ENCODE measurements at regions not wholly inside any gene's neighbourhood (a gene's known extent, or its start where the extent isn't known, plus 50 kb on each side); places are given as distances from the start of the nearest gene placed in this dataset.

DNA sequence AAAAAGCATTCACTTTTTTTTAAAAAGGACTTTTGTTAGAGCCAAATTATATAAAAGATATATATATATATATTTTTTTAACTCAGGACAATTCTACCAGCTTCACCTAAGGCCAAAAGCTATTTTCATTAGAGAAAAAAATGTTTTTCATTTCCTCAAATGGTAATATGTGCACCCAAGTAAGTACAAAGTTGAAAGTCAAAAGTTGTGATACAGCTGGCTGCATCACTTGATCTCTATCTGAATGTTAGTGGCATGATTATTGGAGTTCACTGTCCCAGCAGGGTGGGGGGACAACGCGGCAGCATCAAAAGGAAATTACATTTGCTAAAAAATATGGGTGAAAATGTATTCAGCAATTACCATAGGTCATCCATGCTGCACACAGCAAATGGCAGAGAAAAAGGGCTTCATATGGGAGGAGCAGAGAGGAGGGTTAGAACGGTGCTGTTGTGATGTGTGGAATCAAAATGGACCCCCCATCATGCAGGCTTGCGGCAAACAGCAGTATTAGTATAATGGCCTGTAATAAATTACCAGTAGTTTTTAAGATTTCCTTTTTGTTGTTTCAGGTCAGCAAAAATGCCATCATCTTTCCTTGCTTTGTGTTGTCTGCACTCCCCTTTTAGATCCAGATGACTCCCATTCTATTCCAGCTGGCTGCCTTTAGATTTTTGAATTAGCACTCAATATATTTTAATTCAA, 253.7 kb downstream of the MAT2B start:
- Histone ChIP-seq H3K9me3 (ENCODE audit: control extremely low read depth in 1 of 3, control insufficient read depth in 2 of 3, insufficient read depth in 1 of 3, low read length in 2 of 3) (no peaks in the 10 kb centered on the region), H3K4me3 (ENCODE audit: control extremely low read depth in 1 of 5, extremely low read depth in 1 of 5, insufficient read depth in 1 of 5, low read depth in 2 of 5, low read length in 4 of 5) (no peak overlapping the region), H3K9ac (ENCODE audit: low read length) (no peak overlapping the region), H3K36me3 (replicated peaks in 1 of 2; ENCODE audit: control extremely low read depth in 1 of 2, control insufficient read depth in 1 of 2, extremely low read depth in 1 of 2, insufficient read depth in 2 of 2, low read length in 1 of 2) (no peaks in the 10 kb centered on the region), H3K27ac (ENCODE audit: low read length in 2 of 2) (no peak overlapping the region), H4K20me1 (ENCODE audit: control insufficient read depth, insufficient read depth, low read length, poor library complexity, severe bottlenecking) (no peaks in the 10 kb centered on the region), H3K4me1 (ENCODE audit: control insufficient read depth in 2 of 2, insufficient read depth in 2 of 2, low read length in 2 of 2) (peaks cover 21 to 23% of the 10 kb centered on the region in 2 donors), H3K27me3 (replicated peaks in 1 of 4; ENCODE audit: control extremely low read depth in 1 of 4, control insufficient read depth in 3 of 4, insufficient read depth in 4 of 4, low read length in 3 of 4) (no peaks in the 10 kb centered on the region), H3K79me2 (ENCODE audit: control insufficient read depth, insufficient read depth, low read length) (no peaks in the 10 kb centered on the region), H3K4me2 (replicated peaks; ENCODE audit: low read depth, low read length, poor library complexity, severe bottlenecking) (peak overlapping the region; percentile 52), H2AFZ (ENCODE audit: insufficient read depth, low read depth, low read length, poor library complexity, severe bottlenecking) (no peak overlapping the region)
- peaks cover 4% of the 10 kb centered on the region for H3K9me3 Mint-ChIP-seq (ENCODE audit: insufficient read depth)
- peaks cover 14% of the 10 kb centered on the region for H3K27me3 Mint-ChIP-seq
- CTCF ChIA-PET, result interaction anchor here (0.7 to 2.0 kb wide), 2 partner anchors 22 to 63 kb away, joined by 3 to 4 read pairs; no protein-coding TSS in a partner anchor
- DNase-seq, result peak; percentile 5
- H3K27ac Mint-ChIP-seq, result peak overlapping the region; percentile 42
- POLR2A ChIA-PET, result no interaction called here
- TF ChIP-seq EZH2 (IDR thresholded peaks at IDR 0.05; ENCODE audit: borderline replicate concordance, insufficient read depth, low read depth, low read length, poor library complexity, severe bottlenecking), result no peak
- TF ChIP-seq, protein P1, sequence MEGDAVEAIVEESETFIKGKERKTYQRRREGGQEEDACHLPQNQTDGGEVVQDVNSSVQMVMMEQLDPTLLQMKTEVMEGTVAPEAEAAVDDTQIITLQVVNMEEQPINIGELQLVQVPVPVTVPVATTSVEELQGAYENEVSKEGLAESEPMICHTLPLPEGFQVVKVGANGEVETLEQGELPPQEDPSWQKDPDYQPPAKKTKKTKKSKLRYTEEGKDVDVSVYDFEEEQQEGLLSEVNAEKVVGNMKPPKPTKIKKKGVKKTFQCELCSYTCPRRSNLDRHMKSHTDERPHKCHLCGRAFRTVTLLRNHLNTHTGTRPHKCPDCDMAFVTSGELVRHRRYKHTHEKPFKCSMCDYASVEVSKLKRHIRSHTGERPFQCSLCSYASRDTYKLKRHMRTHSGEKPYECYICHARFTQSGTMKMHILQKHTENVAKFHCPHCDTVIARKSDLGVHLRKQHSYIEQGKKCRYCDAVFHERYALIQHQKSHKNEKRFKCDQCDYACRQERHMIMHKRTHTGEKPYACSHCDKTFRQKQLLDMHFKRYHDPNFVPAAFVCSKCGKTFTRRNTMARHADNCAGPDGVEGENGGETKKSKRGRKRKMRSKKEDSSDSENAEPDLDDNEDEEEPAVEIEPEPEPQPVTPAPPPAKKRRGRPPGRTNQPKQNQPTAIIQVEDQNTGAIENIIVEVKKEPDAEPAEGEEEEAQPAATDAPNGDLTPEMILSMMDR (IDR thresholded peaks at IDR 0.05), result no peak
- peak overlapping the region; percentile 74 for H3K4me3 Mint-ChIP-seq
- ATAC-seq (ENCODE audit: low read depth), result peak; percentile 28
- intact Hi-C loops (cut with micrococcal nuclease), result no loop called here
- no CpG with 5 or more reads among the region's 4 CpGs for WGBS (ENCODE audit: insufficient coverage)
- H3K4me1 Mint-ChIP-seq, result peaks cover 30% of the 10 kb centered on the region

DNA sequence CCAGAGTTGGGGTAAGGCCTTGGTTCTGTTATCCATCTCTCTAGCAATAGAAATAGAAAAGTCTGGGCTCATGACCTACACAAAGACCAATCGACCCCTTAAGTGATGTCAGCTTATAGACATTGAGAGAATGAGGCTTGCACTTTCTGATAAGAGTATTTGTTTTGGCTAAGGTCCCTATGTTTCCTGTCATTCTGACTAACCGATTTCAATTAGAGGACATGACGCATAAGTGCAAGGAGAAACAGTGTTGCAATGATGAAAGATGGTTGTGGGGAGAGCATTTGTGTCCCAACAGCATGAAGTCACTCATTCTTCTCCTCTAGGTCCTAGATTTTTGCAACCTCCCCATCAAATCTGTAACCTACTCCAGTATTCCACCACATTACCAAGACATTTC, 255.1 kb downstream of the MAT2B start:
- H3K27me3 Mint-ChIP-seq, result peaks cover 13% of the 10 kb centered on the region
- H3K4me3 Mint-ChIP-seq, result no peak overlapping the region
- no peak for TF ChIP-seq EZH2 (IDR thresholded peaks at IDR 0.05; ENCODE audit: borderline replicate concordance, insufficient read depth, low read depth, low read length, poor library complexity, severe bottlenecking)
- TF ChIP-seq, protein P1 (IDR thresholded peaks at IDR 0.05), result no peak
- Histone ChIP-seq H3K4me1 (ENCODE audit: control insufficient read depth in 2 of 2, insufficient read depth in 2 of 2, low read length in 2 of 2) (peaks cover 21 to 23% of the 10 kb centered on the region in 2 donors), H3K27ac (ENCODE audit: low read length in 2 of 2) (no peak overlapping the region), H3K9ac (ENCODE audit: low read length) (no peak overlapping the region), H3K4me2 (replicated peaks; ENCODE audit: low read depth, low read length, poor library complexity, severe bottlenecking) (no peak overlapping the region), H4K20me1 (ENCODE audit: control insufficient read depth, insufficient read depth, low read length, poor library complexity, severe bottlenecking) (no peaks in the 10 kb centered on the region), H2AFZ (ENCODE audit: insufficient read depth, low read depth, low read length, poor library complexity, severe bottlenecking) (no peak overlapping the region), H3K9me3 (ENCODE audit: control extremely low read depth in 1 of 3, control insufficient read depth in 2 of 3, insufficient read depth in 1 of 3, low read length in 2 of 3) (no peaks in the 10 kb centered on the region), H3K4me3 (ENCODE audit: control extremely low read depth in 1 of 5, extremely low read depth in 1 of 5, insufficient read depth in 1 of 5, low read depth in 2 of 5, low read length in 4 of 5) (no peak overlapping the region), H3K27me3 (replicated peaks in 1 of 4; ENCODE audit: control extremely low read depth in 1 of 4, control insufficient read depth in 3 of 4, insufficient read depth in 4 of 4, low read length in 3 of 4) (no peaks in the 10 kb centered on the region), H3K36me3 (replicated peaks in 1 of 2; ENCODE audit: control extremely low read depth in 1 of 2, control insufficient read depth in 1 of 2, extremely low read depth in 1 of 2, insufficient read depth in 2 of 2, low read length in 1 of 2) (no peaks in the 10 kb centered on the region), H3K79me2 (ENCODE audit: control insufficient read depth, insufficient read depth, low read length) (no peaks in the 10 kb centered on the region)
- no peak for ATAC-seq (ENCODE audit: low read depth)
- no peak overlapping the region for H3K27ac Mint-ChIP-seq
- peaks cover 30% of the 10 kb centered on the region for H3K4me1 Mint-ChIP-seq
- no peak for DNase-seq
- intact Hi-C loops (cut with micrococcal nuclease), result no loop called here
- CTCF ChIA-PET, result no interaction called here
- POLR2A ChIA-PET, result no interaction called here
- peaks cover 4% of the 10 kb centered on the region for H3K9me3 Mint-ChIP-seq (ENCODE audit: insufficient read depth)
- WGBS (ENCODE audit: insufficient coverage), result no CpG with 5 or more reads among the region's 3 CpGs
